Esophagus muscularis mucosa (tissue), 4 donors: ENCODE measurements at regions not wholly inside any gene's neighbourhood (a gene's known extent, or its start where the extent isn't known, plus 50 kb on each side); places are given as distances from the start of the nearest gene placed in this dataset.

Experiments
- DNase-seq: peaks from one replicate; pipeline ENCODE4 v3.0.0-alpha.2; 2017; ENCODE audit errors: extremely low spot score
- H3K27ac ChIP-seq, 4 donors: fragments of 200-600 bp; sonication (generic); replicated peaks in 1 of 4; 1 replicate in 3 of 4; 2 replicates in 1 of 4; pipeline ENCODE4 v1.5.1; 2016 to 2019; ENCODE audit warnings: mild to moderate bottlenecking in 1 of 4
- H3K27me3 ChIP-seq, 4 donors: fragments of 200-600 bp; sonication (generic); one replicate each; pipeline versions ENCODE4 v1.5.1 to v1.6.0; 2016 to 2019
- H3K36me3 ChIP-seq, 4 donors: fragments of 200-600 bp; sonication (generic); one replicate each; pipeline ENCODE4 v1.5.1; 2016 to 2019
- H3K4me1 ChIP-seq, 4 donors: fragments of 200-600 bp; sonication (generic); one replicate each; pipeline ENCODE4 v1.5.1; 2016 to 2019
- H3K4me3 ChIP-seq, 4 donors: fragments of 200-600 bp; sonication (generic); 1 replicate in 2 of 4; 2 replicates in 2 of 4; pipeline ENCODE4 v1.5.1; 2016 to 2019; ENCODE audit warnings: mild to moderate bottlenecking in 4 of 4, moderate library complexity in 1 of 4
- H3K9me3 ChIP-seq, 4 donors: fragments of 200-600 bp; sonication (generic); 1 replicate in 3 of 4; 2 replicates in 1 of 4; pipeline ENCODE4 v1.5.1; 2016 to 2019
- EP300 ChIP-seq: sonication (generic); formaldehyde crosslinking; IDR thresholded peaks from one replicate; pipeline ENCODE4 v1.6.1; 2017; ENCODE audit warnings: antibody characterized with exemption
- POLR2A ChIP-seq: fragments of 450-650 bp; IDR thresholded peaks from one replicate; pipeline ENCODE4 v1.6.1; 2017; ENCODE audit warnings: antibody characterized with exemption, moderate library complexity, mild to moderate bottlenecking, low read depth
- POLR2AphosphoS5 ChIP-seq, 2 donors: sonication (generic); formaldehyde crosslinking; IDR thresholded peaks; one replicate each; pipeline ENCODE4 v1.6.1; 2017; ENCODE audit warnings: antibody characterized with exemption in 2 of 2
- WGBS: methylation state at CpG from one replicate; pipeline ENCODE4 v1.1.5; 2018; 5-methylcytosine and 5-hydroxymethylcytosine counted together
- intact Hi-C: fragments of 100-400 bp; cut with DNase I; formaldehyde crosslinking; loops from one replicate; pipeline ENCODE4 v1.15.1; 2023
- TF ChIP-seq, protein P1 (sequence below), 3 experiments: fragments of 200-600 bp in 2 of 3; fragments of 450-650 bp in 1 of 3; sonication (generic) in 2 of 3; IDR thresholded peaks; one replicate each; pipeline ENCODE4 v1.5.1; 2017 to 2019; ENCODE audit warnings: antibody characterized with exemption in 3 of 3, mild to moderate bottlenecking in 2 of 3, moderate library complexity in 1 of 3

DNA sequence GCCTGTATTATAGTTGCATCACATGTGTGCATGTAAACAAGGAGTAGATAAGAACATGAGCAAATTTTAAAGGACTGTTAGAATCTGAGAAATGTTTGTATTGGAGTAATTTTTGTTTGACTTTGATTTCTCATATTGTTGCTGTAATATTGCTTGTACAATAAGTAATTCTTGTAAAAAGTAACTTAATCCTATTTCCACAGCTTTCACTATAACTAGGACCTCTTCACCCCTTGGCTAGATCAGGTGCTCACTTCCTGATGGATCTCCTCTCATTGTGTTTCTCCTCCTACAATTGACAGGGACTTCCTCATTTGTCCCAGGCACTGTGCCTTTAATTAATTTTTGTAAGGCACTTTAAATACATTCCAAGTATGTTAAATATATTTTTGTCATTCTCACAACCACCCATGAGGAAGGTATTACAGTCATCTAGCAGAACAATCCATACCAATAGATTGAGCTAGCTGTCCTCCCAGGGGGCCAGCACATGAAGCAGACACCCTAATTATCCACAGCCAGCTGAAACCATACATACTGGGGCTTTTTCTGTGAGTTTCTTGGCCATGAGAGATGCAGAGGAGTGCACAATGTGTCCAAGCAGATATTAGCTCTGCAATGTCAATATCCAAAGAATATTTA lies 359.5 kb upstream of the ACVR2A start:
- H3K9me3 ChIP-seq: no peaks in the 10 kb centered on the region
- no peak overlapping the region for H3K27ac ChIP-seq
- peaks cover 4 to 20% (median 17%) of the 10 kb centered on the region in 4 donors for H3K4me1 ChIP-seq
- intact Hi-C loops: no loop called here
- H3K4me3 ChIP-seq: no peak overlapping the region
- H3K27me3 ChIP-seq: no peaks in the 10 kb centered on the region
- TF ChIP-seq POLR2A (no peak), EP300 (no peak), POLR2AphosphoS5 (IDR thresholded peaks at IDR 0.05) (no peak)
- TF ChIP-seq, protein P1, sequence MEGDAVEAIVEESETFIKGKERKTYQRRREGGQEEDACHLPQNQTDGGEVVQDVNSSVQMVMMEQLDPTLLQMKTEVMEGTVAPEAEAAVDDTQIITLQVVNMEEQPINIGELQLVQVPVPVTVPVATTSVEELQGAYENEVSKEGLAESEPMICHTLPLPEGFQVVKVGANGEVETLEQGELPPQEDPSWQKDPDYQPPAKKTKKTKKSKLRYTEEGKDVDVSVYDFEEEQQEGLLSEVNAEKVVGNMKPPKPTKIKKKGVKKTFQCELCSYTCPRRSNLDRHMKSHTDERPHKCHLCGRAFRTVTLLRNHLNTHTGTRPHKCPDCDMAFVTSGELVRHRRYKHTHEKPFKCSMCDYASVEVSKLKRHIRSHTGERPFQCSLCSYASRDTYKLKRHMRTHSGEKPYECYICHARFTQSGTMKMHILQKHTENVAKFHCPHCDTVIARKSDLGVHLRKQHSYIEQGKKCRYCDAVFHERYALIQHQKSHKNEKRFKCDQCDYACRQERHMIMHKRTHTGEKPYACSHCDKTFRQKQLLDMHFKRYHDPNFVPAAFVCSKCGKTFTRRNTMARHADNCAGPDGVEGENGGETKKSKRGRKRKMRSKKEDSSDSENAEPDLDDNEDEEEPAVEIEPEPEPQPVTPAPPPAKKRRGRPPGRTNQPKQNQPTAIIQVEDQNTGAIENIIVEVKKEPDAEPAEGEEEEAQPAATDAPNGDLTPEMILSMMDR (IDR thresholded peaks at IDR 0.05): no peak
- no peak for DNase-seq
- H3K36me3 ChIP-seq: no peaks in the 10 kb centered on the region

DNA sequence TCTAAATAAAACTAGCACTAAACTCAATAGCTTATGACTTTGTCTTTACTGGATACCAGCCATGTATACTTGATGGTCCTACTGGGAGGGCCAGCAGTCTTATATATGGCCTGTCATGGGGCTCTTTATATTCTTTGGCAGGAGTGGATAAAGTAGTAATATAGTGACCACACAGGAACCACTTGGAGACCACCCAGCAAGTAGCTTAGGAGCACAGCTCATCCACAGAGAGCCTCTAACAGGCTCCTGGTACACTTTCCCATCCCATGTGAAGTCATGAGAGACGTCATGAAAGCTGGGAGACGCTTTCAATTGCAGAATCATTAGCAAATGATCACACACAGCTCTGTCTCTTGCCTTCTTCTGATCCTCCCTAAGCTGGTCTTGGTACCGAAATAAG lies 360.9 kb upstream of the ACVR2A start:
- no peaks in the 10 kb centered on the region for H3K27me3 ChIP-seq
- no peaks in the 10 kb centered on the region for H3K36me3 ChIP-seq
- WGBS: 83% methylated on average over 3 of the region's 3 CpGs
- H3K4me1 ChIP-seq: peaks cover 4 to 20% (median 17%) of the 10 kb centered on the region in 4 donors
- TF ChIP-seq, protein P1 (IDR thresholded peaks at IDR 0.05): no peak
- H3K4me3 ChIP-seq: no peak overlapping the region
- H3K9me3 ChIP-seq: no peaks in the 10 kb centered on the region
- H3K27ac ChIP-seq: no peak overlapping the region
- no peak for DNase-seq
- intact Hi-C loops: no loop called here

DNA sequence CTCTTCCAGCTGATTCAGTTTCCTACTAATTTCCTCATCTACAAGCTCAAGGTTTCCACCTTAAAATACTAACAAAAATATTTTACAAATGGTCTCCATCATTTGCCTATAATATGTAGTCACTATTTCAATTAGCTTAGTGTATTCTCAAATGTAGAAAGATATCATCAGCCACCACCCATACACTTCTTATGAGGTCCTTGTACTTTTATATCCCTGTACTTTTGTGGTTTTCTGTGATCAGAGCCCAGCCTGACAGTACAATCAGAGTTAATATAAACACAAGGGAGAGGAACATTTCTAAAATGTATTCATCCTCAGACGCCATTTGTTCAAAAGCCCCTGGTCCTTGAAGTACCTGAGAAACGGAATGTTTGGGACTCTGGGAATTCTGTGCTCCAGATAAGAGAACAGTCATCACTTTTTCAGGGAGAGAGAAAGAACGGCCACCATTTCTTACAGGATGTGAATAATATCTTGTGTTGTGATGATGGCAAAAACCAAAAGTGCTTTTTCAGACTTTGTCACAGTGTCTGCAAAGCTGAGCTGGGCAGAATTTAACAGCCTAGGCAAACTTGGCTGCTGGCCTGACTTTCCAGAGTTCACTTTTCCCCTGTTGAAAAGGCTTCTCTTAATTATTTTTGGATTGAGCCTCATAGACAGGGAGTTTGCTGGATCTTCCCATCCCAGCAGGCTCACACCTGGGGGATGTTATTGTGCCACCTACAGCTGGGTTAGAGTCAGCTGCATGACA lies 361.7 kb upstream of the ACVR2A start:
- 55% methylated on average over 3 of the region's 3 CpGs for WGBS
- Histone ChIP-seq H3K9me3 (no peaks in the 10 kb centered on the region), H3K4me3 (no peak overlapping the region), H3K4me1 (peaks cover 4 to 20% (median 17%) of the 10 kb centered on the region in 4 donors), H3K27me3 (no peaks in the 10 kb centered on the region), H3K27ac (no peak overlapping the region), H3K36me3 (no peaks in the 10 kb centered on the region)
- no peak for DNase-seq
- intact Hi-C loops: no loop called here
- TF ChIP-seq, protein P1 (IDR thresholded peaks at IDR 0.05): no peak
- TF ChIP-seq POLR2AphosphoS5 (IDR thresholded peaks at IDR 0.05): no peak

DNA sequence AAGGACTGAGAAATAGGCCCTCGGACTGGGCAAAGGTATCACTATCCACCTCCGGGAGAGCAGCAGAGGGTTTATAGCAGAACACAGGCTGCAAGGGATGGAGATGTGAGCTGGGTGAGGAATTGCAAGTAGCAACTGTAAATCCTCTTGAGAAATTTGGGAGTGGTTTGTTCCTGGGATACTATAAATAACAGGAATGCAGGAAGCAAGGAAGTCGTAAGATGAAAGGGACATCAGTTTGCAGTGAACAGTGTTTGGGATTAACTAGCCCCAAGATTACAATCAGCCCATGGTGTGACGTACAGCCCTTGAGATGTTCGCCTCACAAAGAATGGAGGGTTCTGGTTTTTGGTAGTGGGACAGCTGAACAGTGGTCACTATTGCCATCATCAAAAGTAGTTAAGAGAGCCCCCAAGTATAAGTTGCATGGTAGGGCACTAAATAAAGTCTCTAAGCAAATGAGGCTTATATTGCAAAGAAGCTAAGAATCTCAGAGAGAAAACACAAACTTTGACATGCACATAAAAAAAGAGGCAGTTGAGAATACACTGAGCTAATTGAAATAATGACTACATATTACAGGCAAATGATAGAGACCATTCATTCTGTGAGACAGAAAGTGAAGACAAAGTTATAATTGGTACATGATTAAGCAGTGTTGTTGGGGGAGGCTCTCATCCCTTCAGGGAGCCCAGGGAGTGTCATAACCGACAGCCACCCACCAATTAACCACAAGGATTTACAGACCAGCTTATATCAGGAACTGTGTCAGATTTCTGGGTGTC lies 362.5 kb upstream of the ACVR2A start:
- Histone ChIP-seq H3K36me3 (no peaks in the 10 kb centered on the region), H3K9me3 (no peaks in the 10 kb centered on the region), H3K4me3 (no peak overlapping the region), H3K27ac (no peak overlapping the region), H3K27me3 (no peaks in the 10 kb centered on the region), H3K4me1 (peaks cover 4 to 20% (median 17%) of the 10 kb centered on the region in 4 donors)
- DNase-seq: no peak
- intact Hi-C loops: no loop called here
- TF ChIP-seq POLR2AphosphoS5 (IDR thresholded peaks at IDR 0.05) (no peak), POLR2A (no peak), EP300 (no peak)
- TF ChIP-seq, protein P1 (IDR thresholded peaks at IDR 0.05): no peak
- 68% methylated on average over 6 of the region's 6 CpGs for whole genome bisulfite sequencing
